ENCODE measurements at regions not wholly inside any gene's neighbourhood (a gene's known extent, or its start where the extent isn't known, plus 50 kb on each side); places are given as distances from the start of the nearest gene placed in this dataset.

- no peak for TF ChIP-seq CHD7 (IDR thresholded peaks at IDR 0.05; ENCODE audit: insufficient replicate concordance, low read length)
- no peak for TF ChIP-seq SP4 (IDR thresholded peaks at IDR 0.05; ENCODE audit: low read length)
- TF ChIP-seq BCL11A (IDR thresholded peaks at IDR 0.05; ENCODE audit: low read depth in 2 of 2, low read length in 2 of 2) = no peak
- TF ChIP-seq NRF1 (IDR thresholded peaks at IDR 0.05; ENCODE audit: low read depth, low read length) = no peak
- TF ChIP-seq KDM1A (IDR thresholded peaks at IDR 0.05; ENCODE audit: borderline replicate concordance, low read length) = no peak
- no peak for TF ChIP-seq SIRT6 (IDR thresholded peaks at IDR 0.05; ENCODE audit: low read length)
- TF ChIP-seq SAP30 (IDR thresholded peaks at IDR 0.05; ENCODE audit: insufficient read depth, insufficient replicate concordance, low read length) = no peak
- TF ChIP-seq BACH1 (IDR thresholded peaks at IDR 0.05; ENCODE audit: low read length) = no peak
- no peak for TF ChIP-seq ZNF274 (IDR thresholded peaks at IDR 0.05; ENCODE audit: borderline replicate concordance, extremely low read depth, low read length)
- no peak for TF ChIP-seq CBX5 (IDR thresholded peaks at IDR 0.05; ENCODE audit: low read depth, low read length)
- no peak for TF ChIP-seq TEAD4 (IDR thresholded peaks at IDR 0.05; ENCODE audit: low read depth, low read length)
- no peak for TF ChIP-seq RFX5 (IDR thresholded peaks at IDR 0.05; ENCODE audit: borderline replicate concordance, low read depth, low read length)
- no peak for TF ChIP-seq CEBPB (IDR thresholded peaks at IDR 0.05; ENCODE audit: low read depth, low read length)
These were observed 191.7 kb upstream of the RASGEF1B start (continued) for GRCh38 chr4:81663368-81663767.

Data from H1 (cell line).